NCI-H187 (cell line): ENCODE measurements at regions not wholly inside any gene's neighbourhood (a gene's known extent, or its start where the extent isn't known, plus 50 kb on each side); places are given as distances from the start of the nearest gene placed in this dataset.

Experiments
- DNase-seq, 2 experiments: peaks; one replicate each; lab custom pipeline; 2025; lab: John Stamatoyannopoulos, UW

DNA sequence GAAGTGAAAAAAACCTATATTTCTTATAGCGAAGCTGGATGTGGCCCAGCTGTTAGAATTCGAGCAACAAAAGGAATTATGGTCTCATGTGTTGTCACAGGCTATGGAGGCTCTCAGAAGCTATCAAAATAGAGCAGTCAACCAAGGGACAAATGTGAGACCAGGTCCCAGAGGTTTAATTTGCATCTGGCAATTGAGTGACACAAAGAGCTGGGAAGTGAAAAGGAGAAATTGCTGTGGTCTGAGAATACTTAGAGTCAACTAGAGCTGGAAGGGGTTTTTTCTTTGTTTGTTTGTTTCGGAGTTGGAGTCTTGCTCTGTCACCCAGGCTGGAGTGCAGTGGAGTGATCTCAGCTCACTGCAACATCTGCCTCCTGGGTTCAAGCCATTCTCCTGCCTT, 61.3 kb upstream of the SMAD3 start:
- DNase-seq: no peak

GRCh38 chr15:67005294-67005996, 60.0 kb upstream of the SMAD3 start:
- DNase-seq: no peak

- DNase-seq: no peak
These were observed 59.0 kb upstream of the SMAD3 start for GRCh38 chr15:67006083-67007065.

- DNase-seq: no peak
These were observed 55.5 kb upstream of the SMAD3 start for GRCh38 chr15:67009576-67010569.

DNA sequence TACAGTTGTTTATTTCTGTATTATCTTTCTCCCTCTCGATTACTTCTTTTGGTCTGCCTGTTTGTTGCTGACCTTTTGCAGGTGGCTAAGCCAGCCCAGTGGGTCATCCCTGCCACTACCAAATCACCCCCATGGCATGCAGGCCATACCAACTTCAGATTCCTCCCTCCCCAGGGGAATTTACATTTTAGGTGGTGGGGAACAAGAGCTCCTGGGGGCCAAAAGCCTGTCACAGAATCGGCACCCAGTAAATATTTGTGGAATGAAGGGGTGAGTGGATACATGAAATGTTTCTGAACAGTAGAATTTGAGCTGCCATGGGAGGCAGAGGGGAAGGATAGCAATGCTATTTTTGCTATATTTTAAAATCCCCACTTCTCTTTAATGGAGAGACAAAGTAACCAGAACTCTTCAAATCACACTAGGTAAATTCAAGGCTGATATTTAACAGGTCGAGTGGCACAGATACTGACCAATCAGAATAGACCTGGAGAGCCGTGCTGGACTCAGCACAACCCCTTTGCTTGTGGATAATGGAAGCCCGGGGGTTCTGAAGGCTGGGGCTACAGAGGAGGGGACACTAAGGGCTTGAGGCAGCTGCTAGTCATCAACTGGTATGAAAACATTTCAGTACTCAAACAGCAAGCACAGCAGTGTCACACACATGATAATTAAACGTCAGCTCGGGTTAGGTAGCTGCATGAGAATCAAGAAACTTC, 54.3 kb upstream of the SMAD3 start:
- DNase-seq: no peak

DNA sequence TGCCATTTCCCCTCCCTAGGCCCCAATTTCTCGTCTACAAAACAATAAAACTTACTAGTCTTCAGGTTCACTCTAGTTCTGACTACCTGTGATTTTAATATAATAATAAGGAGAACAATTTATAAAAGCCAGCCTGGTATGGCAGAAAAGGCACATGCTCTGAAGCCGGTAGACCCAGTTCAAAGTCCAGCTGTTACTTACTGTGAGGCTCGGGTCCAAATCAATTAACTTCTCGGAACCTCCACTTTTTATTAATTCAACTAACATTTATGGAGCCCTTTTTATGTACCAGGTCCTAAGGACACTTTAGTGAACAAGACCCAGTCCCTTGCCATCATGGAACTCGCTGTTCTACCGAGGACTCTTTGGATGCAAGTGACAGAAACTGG, 53.8 kb upstream of the SMAD3 start:
- no peak for DNase-seq

- DNase-seq: no peak
These were observed 51.7 kb upstream of the SMAD3 start for GRCh38 chr15:67013696-67014095.
